Activated CD8-positive, alpha-beta T cell treated with anti-CD3 and anti-CD28 coated beads, Interleukin-2, amount 10 ng/mL, durations not matched to agents 7 days and 5 days (primary cell): ENCODE measurements at regions not wholly inside any gene's neighbourhood (a gene's known extent, or its start where the extent isn't known, plus 50 kb on each side); places are given as distances from the start of the nearest gene placed in this dataset.
"Not testable (repeated sequence)": the region's sequence is repeated elsewhere in the genome, so short reads cannot be mapped to it uniquely, and the experiment has no call there.

Experiments used
- ATAC-seq: fragments of 150-1000 bp; cut with Tn5 transposase; one replicate; pipeline ENCODE4 v1.10.0; 2021; ENCODE audit warnings: moderate library complexity
- CTCF ChIA-PET: fragments of 350-600 bp; sonication (Branson Sonifier 250); formaldehyde crosslinking; loops from one replicate; lab custom pipeline; 2021; ENCODE audit warnings: antibody characterized with exemption; lab: Charles Lee
- POLR2A ChIA-PET: fragments of 350-600 bp; sonication (Branson Sonifier 250); formaldehyde crosslinking; loops from one replicate; lab custom pipeline; 2021; ENCODE audit warnings: antibody characterized with exemption; lab: Charles Lee
- DNase-seq: peaks from one replicate; pipeline ENCODE4 v3.0.0-alpha.2; 2020
- H3K27ac Mint-ChIP-seq: one replicate; pipeline ENCODE4 v1.8.0; 2021; ENCODE audit warnings: mild to moderate bottlenecking, mixed read lengths
- H3K27me3 Mint-ChIP-seq: one replicate; pipeline ENCODE4 v1.8.0; 2021; ENCODE audit warnings: low read depth, mixed read lengths
- H3K36me3 Mint-ChIP-seq: one replicate; pipeline ENCODE4 v1.8.0; 2021; ENCODE audit warnings: low read depth, mixed read lengths
- H3K4me1 Mint-ChIP-seq: one replicate; pipeline ENCODE4 v1.8.0; 2021; ENCODE audit warnings: low read depth, mixed read lengths
- H3K4me3 Mint-ChIP-seq: one replicate; pipeline ENCODE4 v1.8.0; 2021; ENCODE audit warnings: mild to moderate bottlenecking, mixed read lengths
- H3K9me3 Mint-ChIP-seq: one replicate; pipeline ENCODE4 v1.8.0; 2022; ENCODE audit warnings: mixed read lengths; ENCODE audit not compliant: insufficient read depth

GRCh38 chr14:83874662-83875061, 1655.3 kb upstream of the FLRT2 start:
- H3K27ac Mint-ChIP-seq = no peak overlapping the region
- DNase-seq (no peak), ATAC-seq (no peak)
- POLR2A ChIA-PET = no interaction called here
- H3K4me1 Mint-ChIP-seq = no peaks in the 10 kb centered on the region
- CTCF ChIA-PET = no interaction called here
- H3K4me3 Mint-ChIP-seq = no peak overlapping the region
- peaks cover 15% of the 10 kb centered on the region for H3K9me3 Mint-ChIP-seq
- H3K36me3 Mint-ChIP-seq = no peaks in the 10 kb centered on the region
- no peaks in the 10 kb centered on the region for H3K27me3 Mint-ChIP-seq

DNA sequence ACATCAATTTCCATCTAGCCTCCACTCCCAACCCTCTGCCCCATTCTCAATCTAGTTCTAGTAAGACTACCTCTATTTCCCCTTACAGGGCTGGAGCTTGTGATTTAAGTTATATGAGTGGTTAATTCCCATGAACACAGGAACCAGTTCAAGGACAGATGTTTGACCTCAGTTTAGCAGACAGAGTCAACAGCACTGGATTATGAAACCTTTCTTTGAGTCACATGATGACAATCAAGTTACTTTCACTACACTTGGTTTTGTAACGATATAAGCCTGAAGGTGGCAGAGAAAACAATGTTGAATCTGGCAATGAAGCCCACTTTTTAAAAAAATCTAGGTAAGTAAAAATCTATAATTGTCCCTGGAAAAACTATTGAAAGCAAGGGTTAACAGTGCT, 1646.2 kb upstream of the FLRT2 start:
- Mint-ChIP-seq H3K27me3 (no peaks in the 10 kb centered on the region), H3K9me3 (peaks cover 3% of the 10 kb centered on the region), H3K27ac (no peak overlapping the region), H3K36me3 (no peaks in the 10 kb centered on the region), H3K4me1 (no peaks in the 10 kb centered on the region), H3K4me3 (no peak overlapping the region)
- POLR2A ChIA-PET = no interaction called here
- DNase-seq = no peak
- ATAC-seq = no peak
- CTCF ChIA-PET = no interaction called here

- Mint-ChIP-seq H3K9me3 (peaks cover 3% of the 10 kb centered on the region), H3K36me3 (no peaks in the 10 kb centered on the region), H3K4me1 (no peaks in the 10 kb centered on the region), H3K27me3 (no peaks in the 10 kb centered on the region), H3K27ac (no peak overlapping the region), H3K4me3 (no peak overlapping the region)
- ATAC-seq (no peak), DNase-seq (no peak)
- CTCF ChIA-PET = no interaction called here
- POLR2A ChIA-PET = no interaction called here
Measured at GRCh38 chr14:83885837-83886293, 1644.1 kb upstream of the FLRT2 start.

DNA sequence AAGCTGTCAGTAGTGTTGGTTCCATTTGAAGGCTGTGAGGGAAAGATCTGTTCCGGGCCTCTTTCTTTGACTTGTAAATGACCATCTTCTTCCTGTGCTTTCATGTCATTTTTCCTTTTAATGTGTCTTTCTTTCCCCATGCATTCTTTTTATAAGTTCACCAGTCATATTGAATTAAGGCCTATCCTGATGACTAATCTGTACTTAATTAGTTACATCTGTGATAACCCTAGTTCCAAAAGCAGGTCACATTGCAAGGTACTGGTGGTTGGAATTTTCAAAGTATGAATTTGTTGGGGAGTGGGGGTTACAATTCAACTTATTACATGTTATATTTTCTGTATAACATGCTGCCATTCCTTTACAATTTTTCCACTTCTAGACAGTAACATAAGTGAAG, 1642.1 kb upstream of the FLRT2 start:
- ChIA-PET CTCF (no interaction called here), POLR2A (no interaction called here)
- no peaks in the 10 kb centered on the region for H3K36me3 Mint-ChIP-seq
- no peak overlapping the region for H3K4me3 Mint-ChIP-seq
- ATAC-seq (no peak), DNase-seq (no peak)
- H3K4me1 Mint-ChIP-seq = no peaks in the 10 kb centered on the region
- no peaks in the 10 kb centered on the region for H3K27me3 Mint-ChIP-seq
- peaks cover 3% of the 10 kb centered on the region for H3K9me3 Mint-ChIP-seq
- no peak overlapping the region for H3K27ac Mint-ChIP-seq

DNA sequence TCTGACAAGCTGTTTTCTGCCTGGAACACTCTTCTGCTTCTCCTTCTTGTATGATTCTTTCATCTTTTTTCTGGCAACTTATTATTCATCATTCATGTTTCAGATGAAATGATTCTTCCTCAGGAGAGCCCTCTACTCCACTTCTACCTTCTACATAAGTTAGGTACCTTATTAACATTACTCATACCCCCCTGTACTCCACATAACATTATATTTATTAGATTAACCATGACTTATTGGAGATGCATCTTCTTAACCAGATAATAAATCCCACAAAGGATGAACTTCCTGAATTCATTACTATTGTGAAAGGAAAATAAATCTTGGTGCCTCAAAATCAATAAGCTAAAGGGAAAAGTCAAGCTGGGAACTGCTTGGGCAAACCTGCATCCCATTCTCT, 1636.5 kb upstream of the FLRT2 start:
- peaks cover 3% of the 10 kb centered on the region for H3K9me3 Mint-ChIP-seq
- H3K4me1 Mint-ChIP-seq = no peaks in the 10 kb centered on the region
- CTCF ChIA-PET = no interaction called here
- no peak overlapping the region for H3K4me3 Mint-ChIP-seq
- POLR2A ChIA-PET = no interaction called here
- no peaks in the 10 kb centered on the region for H3K36me3 Mint-ChIP-seq
- H3K27me3 Mint-ChIP-seq = no peaks in the 10 kb centered on the region
- H3K27ac Mint-ChIP-seq = no peak overlapping the region
- ATAC-seq (no peak), DNase-seq (no peak)

DNA sequence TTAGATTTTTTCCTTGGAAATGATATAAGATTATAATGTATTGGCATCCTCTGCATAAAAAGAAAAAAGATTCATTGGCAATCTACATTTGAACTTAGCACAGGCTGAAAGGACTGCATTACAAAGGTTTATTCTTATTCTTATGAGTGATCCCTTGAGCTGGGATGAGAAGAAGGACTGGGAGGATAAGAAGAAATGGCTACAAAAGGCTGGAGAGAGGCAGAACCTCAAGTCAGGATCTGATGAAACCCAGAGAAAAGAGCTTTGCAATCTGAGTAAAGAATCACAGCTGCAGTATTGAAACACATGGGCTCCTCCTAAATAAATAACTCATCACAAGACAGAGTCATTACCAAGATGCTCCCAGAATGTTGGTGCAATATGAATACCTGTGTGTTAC, 1635.4 kb upstream of the FLRT2 start:
- Mint-ChIP-seq H3K4me1 (no peaks in the 10 kb centered on the region), H3K27ac (no peak overlapping the region), H3K4me3 (no peak overlapping the region), H3K27me3 (no peaks in the 10 kb centered on the region), H3K9me3 (peaks cover 3% of the 10 kb centered on the region), H3K36me3 (no peaks in the 10 kb centered on the region)
- ChIA-PET POLR2A (no interaction called here), CTCF (no interaction called here)
- ATAC-seq = no peak
- DNase-seq = no peak

- H3K27ac Mint-ChIP-seq, H3K27me3 Mint-ChIP-seq, H3K4me1 Mint-ChIP-seq, CTCF ChIA-PET, ATAC-seq, H3K36me3 Mint-ChIP-seq, POLR2A ChIA-PET, H3K9me3 Mint-ChIP-seq, DNase-seq, H3K4me3 Mint-ChIP-seq: not testable (repeated sequence)
Measured at GRCh38 chr14:83898558-83898957, 1631.4 kb upstream of the FLRT2 start.

DNA sequence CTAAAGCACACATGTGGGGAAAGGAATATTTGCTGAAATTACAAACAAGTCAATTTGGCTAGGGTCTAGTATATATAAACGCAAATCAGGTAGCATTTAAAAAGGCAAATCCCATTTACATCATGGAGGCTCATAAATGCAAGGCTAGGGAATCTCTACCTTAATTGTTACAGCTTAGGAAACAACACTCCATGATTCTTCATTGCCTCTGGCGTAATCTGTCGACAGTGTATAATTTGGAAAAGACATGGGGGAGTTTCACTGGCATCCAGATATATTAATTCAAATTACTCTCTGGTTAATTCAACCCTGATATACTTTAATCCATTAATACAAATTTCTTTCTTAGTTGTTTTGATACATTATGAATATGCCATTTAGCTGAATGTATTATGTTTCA, 1630.2 kb upstream of the FLRT2 start:
- Mint-ChIP-seq H3K36me3 (no peaks in the 10 kb centered on the region), H3K27ac (no peak overlapping the region), H3K4me3 (no peak overlapping the region), H3K9me3 (peaks cover 10% of the 10 kb centered on the region), H3K4me1 (no peaks in the 10 kb centered on the region), H3K27me3 (no peaks in the 10 kb centered on the region)
- no peak for DNase-seq
- no peak for ATAC-seq
- CTCF ChIA-PET = no interaction called here
- POLR2A ChIA-PET = no interaction called here

DNA sequence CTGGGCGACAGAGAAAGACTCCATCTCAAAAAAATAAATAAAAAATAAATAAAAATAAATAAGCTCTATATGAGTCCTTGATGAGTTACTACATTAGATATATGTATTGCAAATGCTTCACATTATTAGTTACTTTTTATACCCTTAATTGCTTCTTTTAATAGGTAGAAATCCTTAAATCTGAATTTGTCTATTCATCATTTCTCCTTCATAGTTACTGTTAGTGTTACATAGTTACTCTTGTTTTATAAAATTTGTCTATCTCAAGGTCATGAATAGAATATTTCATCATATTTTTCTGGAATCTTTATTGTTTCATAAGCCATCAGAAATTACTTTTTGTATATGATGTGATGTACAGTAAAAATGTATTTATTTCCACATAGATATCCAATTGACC, 1624.8 kb upstream of the FLRT2 start:
- Mint-ChIP-seq H3K9me3 (peaks cover 13% of the 10 kb centered on the region), H3K4me1 (no peaks in the 10 kb centered on the region), H3K27me3 (no peaks in the 10 kb centered on the region), H3K4me3 (no peak overlapping the region), H3K27ac (no peak overlapping the region), H3K36me3 (no peaks in the 10 kb centered on the region)
- POLR2A ChIA-PET = no interaction called here
- ATAC-seq (no peak), DNase-seq (no peak)
- CTCF ChIA-PET = no interaction called here

DNA sequence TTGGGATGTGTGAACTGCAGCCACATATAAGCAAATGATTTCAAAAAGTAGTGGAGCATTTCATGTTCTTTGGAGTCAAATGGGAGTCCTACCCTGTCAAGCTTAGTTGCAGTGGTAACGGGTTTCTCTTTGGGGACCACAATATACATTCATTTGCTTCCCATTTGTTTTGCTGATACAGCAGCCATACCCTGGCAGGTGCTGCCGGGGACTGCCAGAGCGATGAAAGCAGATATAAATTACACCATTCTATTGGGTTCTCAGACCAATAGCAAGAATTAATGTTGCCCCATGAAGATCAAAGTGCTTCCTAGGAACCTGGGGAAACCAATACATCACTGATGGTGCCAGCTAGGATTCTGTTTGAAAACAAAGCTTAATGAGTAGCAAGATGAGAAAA, 1621.5 kb upstream of the FLRT2 start:
- H3K27ac Mint-ChIP-seq = no peak overlapping the region
- no peak for DNase-seq
- no peaks in the 10 kb centered on the region for H3K27me3 Mint-ChIP-seq
- ATAC-seq = no peak
- no peaks in the 10 kb centered on the region for H3K4me1 Mint-ChIP-seq
- CTCF ChIA-PET = no interaction called here
- H3K36me3 Mint-ChIP-seq = no peaks in the 10 kb centered on the region
- H3K4me3 Mint-ChIP-seq = no peak overlapping the region
- POLR2A ChIA-PET = no interaction called here
- H3K9me3 Mint-ChIP-seq = peaks cover 11% of the 10 kb centered on the region

DNA sequence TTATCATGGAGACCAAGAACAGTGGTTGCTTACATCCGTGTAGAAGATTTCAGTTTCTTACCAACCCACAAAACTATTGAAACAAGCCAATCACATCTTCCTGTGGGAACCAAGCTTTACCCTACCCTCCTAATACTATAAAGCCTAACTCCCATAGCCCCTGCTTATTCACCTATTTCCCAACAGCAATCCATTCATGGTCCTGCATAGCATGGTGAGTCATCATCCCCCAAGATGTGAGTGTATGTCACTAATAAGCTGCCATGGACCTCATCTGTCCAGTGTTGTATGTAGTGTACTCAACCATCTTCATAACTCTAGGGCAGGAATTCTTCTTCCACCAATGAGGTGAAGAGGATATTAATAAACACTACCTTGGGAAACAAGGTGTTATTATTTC, 1620.4 kb upstream of the FLRT2 start:
- no peaks in the 10 kb centered on the region for H3K27me3 Mint-ChIP-seq
- CTCF ChIA-PET = no interaction called here
- no peak for DNase-seq
- no peaks in the 10 kb centered on the region for H3K4me1 Mint-ChIP-seq
- no peaks in the 10 kb centered on the region for H3K36me3 Mint-ChIP-seq
- H3K9me3 Mint-ChIP-seq = peaks cover 15% of the 10 kb centered on the region
- H3K4me3 Mint-ChIP-seq = no peak overlapping the region
- POLR2A ChIA-PET = no interaction called here
- no peak overlapping the region for H3K27ac Mint-ChIP-seq
- ATAC-seq = no peak

DNA sequence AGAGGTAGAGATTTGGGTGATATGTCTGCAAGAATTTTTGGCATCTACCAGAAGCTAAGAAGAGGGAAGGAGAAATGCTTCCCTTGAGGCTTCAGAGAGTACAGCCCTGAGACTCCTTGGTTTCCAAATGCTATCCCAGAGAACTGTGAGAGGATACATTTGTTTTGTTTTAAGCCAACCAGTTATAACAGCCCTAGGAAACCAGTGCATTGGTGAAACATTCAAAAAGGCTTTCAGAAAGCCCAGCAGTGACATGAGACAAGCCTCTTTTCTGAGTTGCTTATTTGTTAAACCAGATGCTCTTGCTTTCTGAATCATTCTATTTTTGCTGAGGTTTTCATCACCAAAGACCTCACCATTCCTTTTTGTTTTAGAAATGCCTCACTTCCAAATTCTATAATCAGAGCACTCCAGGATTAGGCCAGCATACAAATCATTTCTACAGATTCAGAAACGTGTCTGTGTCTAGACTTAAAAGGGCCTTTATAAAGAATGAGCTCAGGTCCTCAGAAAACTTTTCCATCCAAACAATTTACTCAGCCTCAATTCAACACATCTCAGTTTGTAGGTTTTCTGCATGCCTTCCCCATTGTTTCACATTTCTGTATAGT, 1617.8 kb upstream of the FLRT2 start:
- POLR2A ChIA-PET = no interaction called here

GRCh38 chr14:83913476-83913875, 1616.5 kb upstream of the FLRT2 start:
- Mint-ChIP-seq H3K4me1 (no peaks in the 10 kb centered on the region), H3K4me3 (no peak overlapping the region)
- ATAC-seq = no peak

More for the DNA sequence above, 1617.8 kb upstream of the FLRT2 start:
- H3K4me3 Mint-ChIP-seq = no peak overlapping the region
- CTCF ChIA-PET = no interaction called here
- H3K4me1 Mint-ChIP-seq = no peaks in the 10 kb centered on the region
- H3K9me3 Mint-ChIP-seq = peaks cover 22% of the 10 kb centered on the region
- no peaks in the 10 kb centered on the region for H3K27me3 Mint-ChIP-seq
- ATAC-seq = no peak
- no peak for DNase-seq
- H3K27ac Mint-ChIP-seq = no peak overlapping the region
- H3K36me3 Mint-ChIP-seq = no peaks in the 10 kb centered on the region

More at GRCh38 chr14:83913476-83913875, 1616.5 kb upstream of the FLRT2 start:
- peaks cover 23% of the 10 kb centered on the region for H3K9me3 Mint-ChIP-seq
- no peak for DNase-seq
- POLR2A ChIA-PET = no interaction called here
- H3K27me3 Mint-ChIP-seq = no peaks in the 10 kb centered on the region
- no peak overlapping the region for H3K27ac Mint-ChIP-seq
- CTCF ChIA-PET = no interaction called here
- no peaks in the 10 kb centered on the region for H3K36me3 Mint-ChIP-seq
